Mucosa of gallbladder (tissue), 1 donor: ENCODE measurements at regions not wholly inside any gene's neighbourhood (a gene's known extent, or its start where the extent isn't known, plus 50 kb on each side); places are given as distances from the start of the nearest gene placed in this dataset.

ENCODE experiments used
- DNase-seq: peaks from one replicate; pipeline ENCODE4 v3.0.0-alpha.2; 2020; ENCODE audit warnings: low spot score
- donor health status: DM: no; HTN: no; CAD: no.

DNA sequence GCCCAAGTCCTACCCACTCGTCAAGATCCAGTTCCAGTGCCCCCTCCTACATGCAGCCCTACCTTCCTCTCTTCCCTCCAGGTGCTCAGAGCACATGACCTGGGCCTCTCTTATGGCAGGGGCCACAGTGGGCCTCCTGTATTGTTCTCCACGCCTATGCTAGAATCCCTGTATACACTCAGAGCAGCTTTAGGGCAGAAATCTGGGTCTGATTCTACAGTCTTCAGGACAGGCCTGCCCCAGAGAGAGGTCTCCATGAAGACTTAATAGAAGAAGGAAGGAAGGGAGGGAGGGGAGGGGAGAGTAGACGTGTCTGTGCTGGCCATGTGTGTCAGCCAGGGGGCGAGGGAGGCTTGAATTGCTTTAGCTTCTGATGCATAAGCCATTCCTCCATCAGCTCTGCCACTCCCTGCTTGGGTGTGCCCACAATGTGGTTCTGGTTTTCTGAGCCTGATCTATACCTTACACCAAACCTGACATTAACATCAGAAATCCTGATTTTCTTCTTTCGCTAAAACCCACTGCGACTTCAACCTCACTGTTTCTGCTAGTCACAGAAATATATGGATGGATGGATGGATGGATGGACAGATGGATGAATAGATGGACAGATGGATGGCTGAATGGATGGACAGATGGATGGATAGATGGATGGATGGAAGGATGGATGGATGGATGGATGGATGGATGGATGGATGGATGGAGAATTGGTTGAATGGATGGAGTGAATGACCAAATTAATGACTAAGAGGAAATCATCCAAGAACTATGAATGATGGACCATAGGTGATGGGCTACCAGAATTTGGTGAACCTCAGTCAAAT, 56.6 kb upstream of the PRDM11 start:
- DNase-seq, result no peak

GRCh38 chr11:45090607-45091006, 55.8 kb upstream of the PRDM11 start:
- DNase-seq, result no peak

- DNase-seq, result no peak
Observed at GRCh38 chr11:45091563-45092403, 54.7 kb upstream of the PRDM11 start.

DNA sequence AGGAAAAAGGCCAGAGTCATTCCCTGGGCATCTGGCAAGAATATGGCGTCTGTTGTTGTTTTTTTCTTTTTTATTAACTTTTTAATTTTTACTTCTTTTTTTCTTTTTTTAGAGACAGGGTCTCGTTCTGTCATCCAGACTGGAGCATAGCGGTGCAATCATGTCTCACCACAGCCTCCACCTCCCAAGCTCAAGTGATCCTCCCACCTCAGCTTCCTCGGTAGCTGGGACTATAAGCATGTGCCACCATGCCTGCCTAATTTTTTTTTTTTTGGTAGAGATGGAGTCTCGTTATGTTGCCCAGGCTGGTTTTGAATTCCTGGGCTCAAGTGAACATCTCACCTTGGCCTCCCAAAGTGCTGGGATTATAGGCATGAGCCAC, 54.0 kb upstream of the PRDM11 start:
- DNase-seq, result no peak

- no peak for DNase-seq
Observed at GRCh38 chr11:45092901-45093760, 53.3 kb upstream of the PRDM11 start.

- DNase-seq, result no peak
Observed at GRCh38 chr11:45093761-45094455, 52.5 kb upstream of the PRDM11 start.

DNA sequence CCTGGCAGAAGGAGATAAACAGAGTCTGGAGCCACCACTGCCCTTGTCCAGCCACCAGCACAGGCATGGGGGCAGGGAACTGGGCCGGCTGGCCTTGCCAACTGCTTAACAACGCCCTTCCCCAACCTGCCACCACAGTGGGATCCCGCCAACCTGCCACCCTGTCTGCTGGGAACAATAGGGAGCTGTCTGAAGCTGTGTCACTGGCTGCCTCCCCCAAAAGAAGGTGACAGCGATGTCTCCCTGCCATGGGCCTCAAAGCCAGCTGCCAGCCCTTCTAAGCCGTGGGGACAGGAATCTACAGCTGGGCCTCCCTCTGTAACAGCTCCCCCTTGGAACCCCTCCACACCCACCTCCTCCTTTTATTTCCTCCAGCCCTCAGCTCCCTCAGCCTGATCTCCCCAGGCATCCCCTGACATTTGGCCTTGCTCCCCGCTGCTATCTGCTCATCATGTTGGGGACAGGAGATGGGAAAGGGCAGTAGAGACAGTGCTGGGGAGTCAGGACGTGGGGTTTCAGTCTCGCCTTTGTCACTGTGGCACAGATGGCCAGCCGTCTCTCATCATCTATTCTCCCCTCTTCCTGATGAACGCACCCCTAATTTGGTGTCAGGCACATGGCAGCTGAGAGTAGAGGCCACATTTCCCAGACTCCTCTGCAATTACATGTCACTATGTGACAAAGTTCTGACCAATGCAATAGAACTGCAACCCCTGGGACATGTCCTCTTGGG, 51.3 kb upstream of the PRDM11 start:
- DNase-seq, result no peak

DNA sequence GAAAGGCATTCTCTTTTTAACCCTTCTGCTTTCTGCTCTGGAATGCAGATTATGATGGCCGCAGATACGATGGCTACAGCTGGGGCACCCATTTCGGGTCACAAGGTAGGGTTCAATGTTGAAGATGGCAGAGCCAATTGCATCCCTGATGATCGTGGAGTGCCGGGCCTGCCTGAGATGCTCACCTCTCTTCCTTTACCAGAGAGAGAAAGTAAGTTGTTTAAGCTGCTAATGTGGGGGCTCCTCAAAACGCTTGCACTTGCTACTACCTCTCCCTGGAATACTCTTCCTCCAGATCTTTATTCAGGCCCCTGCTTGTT, 50.8 kb upstream of the PRDM11 start:
- no peak for DNase-seq

GRCh38 chr11:45096636-45097035, 49.8 kb upstream of the PRDM11 start:
- DNase-seq, result no peak
